ENCODE measurements at regions not wholly inside any gene's neighbourhood (a gene's known extent, or its start where the extent isn't known, plus 50 kb on each side); places are given as distances from the start of the nearest gene placed in this dataset.

- DNase-seq (ENCODE audit: low read depth), result no peak
- no peak overlapping the region for H3K4me3 ChIP-seq (ENCODE audit: low read depth, low read length)
- TF ChIP-seq CTCF (IDR thresholded peaks at IDR 0.05; ENCODE audit: insufficient read depth, low read depth, low read length, missing control alignments), result no peak
Observed at GRCh38 chr21:17978895-17979294, 159.7 kb upstream of the C21orf91 start.

GRCh38 chr21:17976691-17977090, 157.5 kb upstream of the C21orf91 start:
- TF ChIP-seq CTCF (IDR thresholded peaks at IDR 0.05; ENCODE audit: insufficient read depth, low read depth, low read length, missing control alignments), result no peak
- DNase-seq (ENCODE audit: low read depth), result no peak
- no peak overlapping the region for H3K4me3 ChIP-seq (ENCODE audit: low read depth, low read length)

DNA sequence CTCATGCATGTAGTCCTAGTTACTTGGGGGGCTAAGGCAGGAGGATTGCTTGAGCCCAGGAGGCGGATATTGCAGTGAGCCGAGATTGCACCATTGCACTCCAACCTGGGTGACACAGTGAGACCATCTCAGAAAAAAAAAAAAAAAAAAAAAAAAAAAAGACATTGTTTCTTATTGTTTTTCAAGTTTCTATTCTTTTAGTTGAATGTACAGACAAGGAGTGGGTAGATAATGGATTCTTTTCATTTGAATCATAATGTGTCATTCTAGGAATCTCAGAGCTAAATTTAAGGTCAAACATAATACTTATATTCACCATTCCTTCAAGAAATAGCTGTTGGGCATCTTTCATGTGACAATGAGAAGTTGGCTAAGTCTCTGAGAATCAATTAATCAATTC, 157.0 kb upstream of the C21orf91 start:
- no peak overlapping the region for H3K4me3 ChIP-seq (ENCODE audit: low read depth, low read length)
- TF ChIP-seq CTCF (IDR thresholded peaks at IDR 0.05; ENCODE audit: insufficient read depth, low read depth, low read length, missing control alignments), result no peak
- no peak for DNase-seq (ENCODE audit: low read depth)

GRCh38 chr21:17967319-17967718, 148.2 kb upstream of the C21orf91 start:
- no peak for DNase-seq (ENCODE audit: low read depth)
- no peak overlapping the region for H3K4me3 ChIP-seq (ENCODE audit: low read depth, low read length)
- TF ChIP-seq CTCF (IDR thresholded peaks at IDR 0.05; ENCODE audit: insufficient read depth, low read depth, low read length, missing control alignments), result no peak

- H3K4me3 ChIP-seq (ENCODE audit: low read depth, low read length), result no peak overlapping the region
- DNase-seq (ENCODE audit: low read depth), result no peak
- TF ChIP-seq CTCF (IDR thresholded peaks at IDR 0.05; ENCODE audit: insufficient read depth, low read depth, low read length, missing control alignments), result no peak
Observed at GRCh38 chr21:17964716-17965115, 145.6 kb upstream of the C21orf91 start.

GRCh38 chr21:17964199-17964598, 145.0 kb upstream of the C21orf91 start:
- DNase-seq (ENCODE audit: low read depth), result no peak
- no peak overlapping the region for H3K4me3 ChIP-seq (ENCODE audit: low read depth, low read length)
- TF ChIP-seq CTCF (IDR thresholded peaks at IDR 0.05; ENCODE audit: insufficient read depth, low read depth, low read length, missing control alignments), result no peak

GRCh38 chr21:17950591-17950990, 131.4 kb upstream of the C21orf91 start:
- no peak overlapping the region for H3K4me3 ChIP-seq (ENCODE audit: low read depth, low read length)
- TF ChIP-seq CTCF (IDR thresholded peaks at IDR 0.05; ENCODE audit: insufficient read depth, low read depth, low read length, missing control alignments), result no peak
- no peak for DNase-seq (ENCODE audit: low read depth)

All from GM12865 (cell line).